C4-2B (cell line): ENCODE measurements at regions not wholly inside any gene's neighbourhood (a gene's known extent, or its start where the extent isn't known, plus 50 kb on each side); places are given as distances from the start of the nearest gene placed in this dataset.

Source experiments
- ZFX ChIP-seq: fragments of 450-650 bp; IDR thresholded peaks from 2 replicates; pipeline ENCODE4 v1.6.1; 2017
- TF ChIP-seq, protein P1 (sequence below): fragments of 450-650 bp; conservative IDR thresholded peaks from 2 replicates; pipeline ENCODE4 v1.5.1; 2017; ENCODE audit warnings: mild to moderate bottlenecking

DNA sequence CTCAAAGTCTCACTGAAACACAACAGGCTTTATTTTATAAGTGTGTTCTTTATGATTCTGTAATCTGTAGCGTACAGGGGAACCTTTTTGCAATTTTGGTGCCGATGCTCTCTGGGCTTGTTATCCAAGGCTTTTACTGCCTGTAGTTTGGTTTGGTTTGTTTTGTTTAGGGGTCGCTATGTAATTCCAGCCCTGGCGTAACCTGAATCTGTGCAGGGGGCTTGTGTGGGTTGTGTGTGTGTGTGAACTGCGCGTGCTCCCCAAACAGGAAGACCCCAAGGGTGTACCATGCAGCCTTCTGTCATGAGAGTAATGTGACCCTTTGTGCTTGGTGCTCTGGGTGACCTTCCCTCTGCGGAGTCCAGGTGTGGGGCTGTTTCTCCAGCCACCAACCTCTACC lies 92.1 kb upstream of the CLDN14 start:
- TF ChIP-seq, protein P1, sequence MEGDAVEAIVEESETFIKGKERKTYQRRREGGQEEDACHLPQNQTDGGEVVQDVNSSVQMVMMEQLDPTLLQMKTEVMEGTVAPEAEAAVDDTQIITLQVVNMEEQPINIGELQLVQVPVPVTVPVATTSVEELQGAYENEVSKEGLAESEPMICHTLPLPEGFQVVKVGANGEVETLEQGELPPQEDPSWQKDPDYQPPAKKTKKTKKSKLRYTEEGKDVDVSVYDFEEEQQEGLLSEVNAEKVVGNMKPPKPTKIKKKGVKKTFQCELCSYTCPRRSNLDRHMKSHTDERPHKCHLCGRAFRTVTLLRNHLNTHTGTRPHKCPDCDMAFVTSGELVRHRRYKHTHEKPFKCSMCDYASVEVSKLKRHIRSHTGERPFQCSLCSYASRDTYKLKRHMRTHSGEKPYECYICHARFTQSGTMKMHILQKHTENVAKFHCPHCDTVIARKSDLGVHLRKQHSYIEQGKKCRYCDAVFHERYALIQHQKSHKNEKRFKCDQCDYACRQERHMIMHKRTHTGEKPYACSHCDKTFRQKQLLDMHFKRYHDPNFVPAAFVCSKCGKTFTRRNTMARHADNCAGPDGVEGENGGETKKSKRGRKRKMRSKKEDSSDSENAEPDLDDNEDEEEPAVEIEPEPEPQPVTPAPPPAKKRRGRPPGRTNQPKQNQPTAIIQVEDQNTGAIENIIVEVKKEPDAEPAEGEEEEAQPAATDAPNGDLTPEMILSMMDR, result no peak
- no peak for TF ChIP-seq ZFX
